OCI-LY7 (cell line): ENCODE measurements at regions not wholly inside any gene's neighbourhood (a gene's known extent, or its start where the extent isn't known, plus 50 kb on each side); places are given as distances from the start of the nearest gene placed in this dataset.

Experiments used
- BruUV-seq: library from RNA; stranded (reverse); fragments of 400-500 nt; replicated peaks from 2 replicates; lab custom pipeline; 2021; lab: Mats Ljungman, UMichigan
- CTCF ChIA-PET: fragments of 300-600 bp; sonication (Branson Sonifier 250); formaldehyde crosslinking; loops from one replicate; lab custom pipeline; 2022; ENCODE audit warnings: antibody characterized with exemption; ENCODE audit not compliant: unreplicated experiment; lab: Charles Lee
- POLR2A ChIA-PET: fragments of 300-600 bp; sonication (Branson Sonifier 250); formaldehyde crosslinking; loops from one replicate; lab custom pipeline; 2022; ENCODE audit warnings: antibody characterized with exemption; lab: Charles Lee
- DNase-seq: peaks from one replicate; pipeline ENCODE4 v3.0.0-alpha.2; 2015; ENCODE audit warnings: low spot score
- H2AFZ ChIP-seq: fragments of 200-600 bp; sonication (generic), shearing (Covaris generic); 2 replicates; pipeline ENCODE4 v1.6.1; 2014; ENCODE audit warnings: mild to moderate bottlenecking, antibody characterized with exemption, low read length, moderate library complexity
- H3K27ac ChIP-seq: fragments of 200-600 bp; sonication (generic); 2 replicates; pipeline ENCODE4 v1.5.1; 2014; ENCODE audit warnings: mixed run types, low read depth, mild to moderate bottlenecking, moderate library complexity, low read length, inconsistent platforms; ENCODE audit not compliant: poor library complexity, severe bottlenecking
- H3K36me3 ChIP-seq: fragments of 200-600 bp; sonication (generic); 2 replicates; pipeline ENCODE4 v1.6.1; 2014; ENCODE audit warnings: mild to moderate bottlenecking, antibody characterized with exemption, low read length, moderate library complexity, mixed read lengths; ENCODE audit not compliant: insufficient read depth
- H3K4me1 ChIP-seq: fragments of 200-600 bp; sonication (generic); 2 replicates; pipeline ENCODE4 v1.5.1; 2014; ENCODE audit warnings: mild to moderate bottlenecking, low read length; ENCODE audit not compliant: insufficient read depth, poor library complexity, severe bottlenecking
- H3K4me2 ChIP-seq: fragments of 200-600 bp; sonication (generic); 2 replicates; pipeline ENCODE4 v1.6.1; 2014; ENCODE audit warnings: mild to moderate bottlenecking, low read length
- H3K4me3 ChIP-seq: fragments of 200-600 bp; sonication (generic); 2 replicates; pipeline ENCODE4 v1.5.1; 2014; ENCODE audit warnings: mild to moderate bottlenecking, low read depth, low read length; ENCODE audit not compliant: poor library complexity, severe bottlenecking
- H3K79me2 ChIP-seq: fragments of 200-600 bp; sonication (generic); 2 replicates; pipeline ENCODE4 v1.6.1; 2016; ENCODE audit warnings: low read depth, mild to moderate bottlenecking, low read length, moderate library complexity, mixed read lengths; ENCODE audit not compliant: insufficient read depth
- H3K9me2 ChIP-seq: fragments of 200-600 bp; sonication (generic); 2 replicates; pipeline ENCODE4 v1.6.1; 2016; ENCODE audit warnings: mild to moderate bottlenecking, low read length, mixed read lengths; ENCODE audit not compliant: insufficient read depth
- H3K9me3 ChIP-seq: fragments of 200-600 bp; sonication (generic); 2 replicates; pipeline ENCODE4 v1.6.1; 2014; ENCODE audit warnings: mild to moderate bottlenecking, mixed run types, low read length, mixed read lengths
- H4K20me1 ChIP-seq: fragments of 200-600 bp; sonication (generic); 2 replicates; pipeline ENCODE4 v1.6.1; 2014; ENCODE audit warnings: mild to moderate bottlenecking, antibody characterized with exemption, low read length, moderate library complexity, mixed read lengths; ENCODE audit not compliant: insufficient read depth
- CTCF ChIP-seq: fragments of 200-600 bp; sonication (generic); conservative IDR thresholded peaks from 2 replicates; pipeline ENCODE4 v1.5.1; 2014; ENCODE audit warnings: mild to moderate bottlenecking, antibody characterized with exemption, low read length, moderate library complexity, mixed read lengths
- EZH2phosphoT487 ChIP-seq: fragments of 200-600 bp; sonication (generic); IDR thresholded peaks from 2 replicates; pipeline ENCODE4 v1.6.1; 2018; ENCODE audit warnings: low read depth, borderline replicate concordance, mild to moderate bottlenecking, mixed run types, antibody characterized with exemption, low read length, moderate library complexity, mixed read lengths
- intact Hi-C: fragments of 100-400 bp; cut with micrococcal nuclease; formaldehyde crosslinking; loops from one replicate; pipeline ENCODE4 v1.10.0; 2022; ENCODE audit not compliant: unreplicated experiment

DNA sequence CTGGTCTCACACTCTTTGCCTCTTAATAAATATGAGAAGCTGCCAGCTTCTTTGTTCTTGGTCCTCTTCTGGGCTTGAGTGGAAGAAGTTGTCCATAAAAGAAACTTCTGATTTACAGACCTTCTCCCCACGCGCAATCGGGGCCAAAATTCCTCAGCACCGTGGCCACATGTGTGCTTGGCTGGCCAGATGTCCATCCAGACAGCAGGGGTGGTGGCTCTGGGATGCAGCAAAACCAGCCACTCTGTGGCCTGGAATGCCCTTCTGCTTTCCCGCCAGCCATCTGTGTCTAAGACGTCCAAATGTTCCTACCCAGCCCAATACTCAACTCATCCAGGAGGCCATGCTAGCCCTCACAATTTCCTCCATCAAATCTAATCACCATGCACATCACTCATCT lies 250.8 kb downstream of the EN1 start:
- Histone ChIP-seq H4K20me1 (no peaks in the 10 kb centered on the region), H3K9me2 (no peaks in the 10 kb centered on the region), H2AFZ (no peak overlapping the region), H3K4me3 (no peak overlapping the region), H3K36me3 (no peaks in the 10 kb centered on the region), H3K79me2 (no peaks in the 10 kb centered on the region), H3K4me2 (no peak overlapping the region), H3K4me1 (no peaks in the 10 kb centered on the region), H3K9me3 (no peaks in the 10 kb centered on the region), H3K27ac (no peak overlapping the region)
- BruUV-seq, result no TSS peak
- DNase-seq, result no peak
- intact Hi-C loops, result no loop called here
- TF ChIP-seq CTCF (no peak), EZH2phosphoT487 (no peak)
- CTCF ChIA-PET, result no interaction called here
- POLR2A ChIA-PET, result no interaction called here

DNA sequence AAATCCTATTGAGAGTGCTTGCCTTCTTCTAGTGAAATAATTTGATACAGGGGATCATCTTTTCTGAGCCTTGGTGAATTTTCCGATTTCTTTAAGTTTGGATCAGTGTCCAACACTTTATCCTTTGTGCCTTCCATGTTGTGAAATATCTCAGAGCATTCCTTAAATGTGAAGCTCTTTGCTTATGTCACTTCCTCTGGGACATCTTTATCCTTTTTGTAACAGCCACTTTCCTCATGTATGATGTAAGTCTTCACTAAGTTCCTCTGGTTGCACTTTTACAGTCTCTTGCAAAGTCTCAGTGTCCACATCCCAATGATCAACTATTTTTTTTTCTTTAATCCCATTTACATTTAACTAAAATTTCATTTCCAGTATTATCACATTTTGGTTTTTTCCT lies 254.2 kb downstream of the EN1 start:
- Histone ChIP-seq H3K9me3 (no peaks in the 10 kb centered on the region), H3K4me1 (no peaks in the 10 kb centered on the region), H3K4me3 (no peak overlapping the region), H3K4me2 (no peak overlapping the region), H3K36me3 (no peaks in the 10 kb centered on the region), H4K20me1 (no peaks in the 10 kb centered on the region), H3K27ac (no peak overlapping the region), H3K9me2 (no peaks in the 10 kb centered on the region), H2AFZ (no peak overlapping the region), H3K79me2 (no peaks in the 10 kb centered on the region)
- ChIA-PET POLR2A (no interaction called here), CTCF (no interaction called here)
- intact Hi-C loops, result no loop called here
- DNase-seq, result no peak
- TF ChIP-seq EZH2phosphoT487 (no peak), CTCF (no peak)
- BruUV-seq, result no TSS peak

- Histone ChIP-seq H3K4me1 (no peaks in the 10 kb centered on the region), H3K27ac (no peak overlapping the region), H2AFZ (no peak overlapping the region), H3K4me3 (no peak overlapping the region), H3K79me2 (no peaks in the 10 kb centered on the region), H3K9me2 (no peaks in the 10 kb centered on the region), H4K20me1 (no peaks in the 10 kb centered on the region), H3K9me3 (no peaks in the 10 kb centered on the region), H3K36me3 (no peaks in the 10 kb centered on the region), H3K4me2 (no peak overlapping the region)
- ChIA-PET POLR2A (interaction anchor here (1.0 kb wide), 1 partner anchor 602 kb away, joined by 3 read pairs; no protein-coding TSS in a partner anchor), CTCF (no interaction called here)
- no peak for TF ChIP-seq CTCF
- TF ChIP-seq EZH2phosphoT487, result no peak
- no peak for DNase-seq
- intact Hi-C loops, result no loop called here
- no TSS peak for BruUV-seq
Observed at GRCh38 chr2:118591223-118591622, 256.2 kb downstream of the EN1 start.
